DND-41 (cell line): ENCODE measurements at regions not wholly inside any gene's neighbourhood (a gene's known extent, or its start where the extent isn't known, plus 50 kb on each side); places are given as distances from the start of the nearest gene placed in this dataset.

Source experiments
- ATAC-seq: fragments of 200-7000 bp; cut with Tn5 transposase; 3 replicates; pipeline ENCODE4 v1.9.1; 2021; ENCODE audit warnings: low read depth; ENCODE audit not compliant: insufficient read depth
- DNase-seq: peaks from one replicate; pipeline ENCODE4 v3.0.0-alpha.2; 2020
- H2AFZ ChIP-seq: 2 replicates; pipeline ENCODE4 v1.6.0; 2012; ENCODE audit warnings: low read depth, low read length
- H3K27ac ChIP-seq: 2 replicates; pipeline ENCODE4 v1.5.1; 2012; ENCODE audit warnings: low read length, inconsistent platforms
- H3K27me3 ChIP-seq: fragments of 200-600 bp; sonication (generic); 2 replicates; pipeline ENCODE4 v1.6.0; 2012; ENCODE audit warnings: low read length, mild to moderate bottlenecking, inconsistent platforms; ENCODE audit not compliant: insufficient read depth, poor library complexity
- H3K36me3 ChIP-seq: 2 replicates; pipeline ENCODE4 v1.5.1; 2012; ENCODE audit warnings: low read length, inconsistent platforms; ENCODE audit not compliant: insufficient read depth
- H3K4me1 ChIP-seq: 2 replicates; pipeline ENCODE4 v1.5.1; 2012; ENCODE audit warnings: mild to moderate bottlenecking, low read length; ENCODE audit not compliant: insufficient read depth
- H3K4me2 ChIP-seq: 2 replicates; pipeline ENCODE4 v1.6.0; 2012; ENCODE audit warnings: mild to moderate bottlenecking, moderate library complexity, low read length, inconsistent platforms; ENCODE audit not compliant: insufficient read depth
- H3K4me3 ChIP-seq, 2 experiments: fragments of 200-600 bp in 1 of 2; shearing (Covaris generic) in 1 of 2; 2 replicates each; pipeline ENCODE4 v1.5.1; 2012 to 2016; ENCODE audit warnings: inconsistent platforms in 2 of 2, low read length in 2 of 2, mild to moderate bottlenecking in 2 of 2, low read depth in 1 of 2, moderate library complexity in 1 of 2
- H3K79me2 ChIP-seq: 2 replicates; pipeline ENCODE4 v1.6.0; 2012; ENCODE audit warnings: low read length, inconsistent platforms; ENCODE audit not compliant: insufficient read depth
- H3K9ac ChIP-seq: 2 replicates; pipeline ENCODE4 v1.6.0; 2012; ENCODE audit warnings: low read depth, mild to moderate bottlenecking, inconsistent platforms, low read length, moderate library complexity
- H3K9me3 ChIP-seq: 2 replicates; pipeline ENCODE4 v1.5.1; 2012; ENCODE audit warnings: low read length, moderate library complexity, mild to moderate bottlenecking, inconsistent platforms; ENCODE audit not compliant: insufficient read depth, severe bottlenecking
- H4K20me1 ChIP-seq: 2 replicates; pipeline ENCODE4 v1.6.0; 2012; ENCODE audit warnings: low read length; ENCODE audit not compliant: insufficient read depth
- EZH2 ChIP-seq: IDR thresholded peaks from 3 replicates; pipeline ENCODE4 v1.6.1; 2012; ENCODE audit warnings: borderline replicate concordance, low read depth, mild to moderate bottlenecking, moderate library complexity, low read length, inconsistent platforms; ENCODE audit not compliant: severe bottlenecking
- TF ChIP-seq, protein P1 (sequence below): IDR thresholded peaks from 2 replicates; pipeline ENCODE4 v1.5.1; 2012; ENCODE audit warnings: borderline replicate concordance, low read length, moderate library complexity, mild to moderate bottlenecking; ENCODE audit not compliant: poor library complexity, severe bottlenecking; ENCODE audit errors: extremely low read depth

DNA sequence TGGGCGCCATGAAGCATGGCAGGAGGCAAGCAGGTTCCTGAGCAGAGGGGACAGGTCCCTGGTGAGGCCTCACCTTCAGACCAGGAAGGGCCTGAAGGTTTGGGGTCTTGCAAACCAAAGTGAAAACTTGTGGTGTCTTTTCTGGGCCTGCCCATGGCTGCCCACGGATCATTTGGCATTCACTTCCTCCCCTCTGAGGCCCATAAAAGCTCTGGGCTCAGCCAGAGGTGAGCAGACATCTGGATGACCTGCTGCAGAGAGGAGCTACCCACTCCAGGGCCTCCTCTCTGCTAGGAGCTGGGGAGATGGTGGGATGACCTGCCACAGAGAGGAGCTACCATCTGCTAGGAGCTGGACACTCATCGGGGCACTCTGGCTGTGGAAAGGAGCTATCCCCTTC is 112.9 kb upstream of the TMEM18 start:
- Histone ChIP-seq H3K9ac (no peak overlapping the region), H3K4me3 (no peak overlapping the region), H3K27me3 (no peaks in the 10 kb centered on the region), H3K4me2 (no peak overlapping the region), H3K36me3 (peaks cover 16% of the 10 kb centered on the region), H4K20me1 (no peaks in the 10 kb centered on the region), H2AFZ (no peak overlapping the region), H3K79me2 (no peaks in the 10 kb centered on the region), H3K4me1 (no peaks in the 10 kb centered on the region), H3K27ac (no peak overlapping the region; the same call in 1 of the 2 replicates), H3K9me3 (peaks cover 20% of the 10 kb centered on the region)
- DNase-seq, result no peak
- no peak for TF ChIP-seq EZH2
- TF ChIP-seq, protein P1, sequence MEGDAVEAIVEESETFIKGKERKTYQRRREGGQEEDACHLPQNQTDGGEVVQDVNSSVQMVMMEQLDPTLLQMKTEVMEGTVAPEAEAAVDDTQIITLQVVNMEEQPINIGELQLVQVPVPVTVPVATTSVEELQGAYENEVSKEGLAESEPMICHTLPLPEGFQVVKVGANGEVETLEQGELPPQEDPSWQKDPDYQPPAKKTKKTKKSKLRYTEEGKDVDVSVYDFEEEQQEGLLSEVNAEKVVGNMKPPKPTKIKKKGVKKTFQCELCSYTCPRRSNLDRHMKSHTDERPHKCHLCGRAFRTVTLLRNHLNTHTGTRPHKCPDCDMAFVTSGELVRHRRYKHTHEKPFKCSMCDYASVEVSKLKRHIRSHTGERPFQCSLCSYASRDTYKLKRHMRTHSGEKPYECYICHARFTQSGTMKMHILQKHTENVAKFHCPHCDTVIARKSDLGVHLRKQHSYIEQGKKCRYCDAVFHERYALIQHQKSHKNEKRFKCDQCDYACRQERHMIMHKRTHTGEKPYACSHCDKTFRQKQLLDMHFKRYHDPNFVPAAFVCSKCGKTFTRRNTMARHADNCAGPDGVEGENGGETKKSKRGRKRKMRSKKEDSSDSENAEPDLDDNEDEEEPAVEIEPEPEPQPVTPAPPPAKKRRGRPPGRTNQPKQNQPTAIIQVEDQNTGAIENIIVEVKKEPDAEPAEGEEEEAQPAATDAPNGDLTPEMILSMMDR, result no peak
- no peak for ATAC-seq

DNA sequence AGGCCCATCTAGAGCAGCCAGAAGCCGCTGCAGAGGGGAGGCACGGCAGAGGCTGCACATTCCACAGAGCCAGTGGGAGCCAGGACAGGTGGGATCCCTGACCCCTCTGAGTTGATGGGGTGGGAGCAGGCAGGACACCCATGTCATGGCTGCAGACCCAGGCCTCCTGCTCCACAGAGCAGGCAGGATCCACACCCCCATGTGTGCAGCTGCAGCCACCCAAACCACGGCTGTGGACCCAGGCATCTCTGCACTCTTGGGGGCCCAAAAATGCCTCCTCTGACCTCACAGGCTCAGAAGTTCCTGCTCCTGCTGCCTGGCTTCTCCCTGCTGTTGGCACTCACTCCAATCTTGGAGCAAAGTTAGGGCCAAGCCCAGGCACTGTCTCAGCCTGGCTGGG is 112.3 kb upstream of the TMEM18 start:
- TF ChIP-seq, protein P1, result no peak
- no peak for TF ChIP-seq EZH2
- no peak; the same call in 2 of the 3 replicates for ATAC-seq
- no peak for DNase-seq

DNA sequence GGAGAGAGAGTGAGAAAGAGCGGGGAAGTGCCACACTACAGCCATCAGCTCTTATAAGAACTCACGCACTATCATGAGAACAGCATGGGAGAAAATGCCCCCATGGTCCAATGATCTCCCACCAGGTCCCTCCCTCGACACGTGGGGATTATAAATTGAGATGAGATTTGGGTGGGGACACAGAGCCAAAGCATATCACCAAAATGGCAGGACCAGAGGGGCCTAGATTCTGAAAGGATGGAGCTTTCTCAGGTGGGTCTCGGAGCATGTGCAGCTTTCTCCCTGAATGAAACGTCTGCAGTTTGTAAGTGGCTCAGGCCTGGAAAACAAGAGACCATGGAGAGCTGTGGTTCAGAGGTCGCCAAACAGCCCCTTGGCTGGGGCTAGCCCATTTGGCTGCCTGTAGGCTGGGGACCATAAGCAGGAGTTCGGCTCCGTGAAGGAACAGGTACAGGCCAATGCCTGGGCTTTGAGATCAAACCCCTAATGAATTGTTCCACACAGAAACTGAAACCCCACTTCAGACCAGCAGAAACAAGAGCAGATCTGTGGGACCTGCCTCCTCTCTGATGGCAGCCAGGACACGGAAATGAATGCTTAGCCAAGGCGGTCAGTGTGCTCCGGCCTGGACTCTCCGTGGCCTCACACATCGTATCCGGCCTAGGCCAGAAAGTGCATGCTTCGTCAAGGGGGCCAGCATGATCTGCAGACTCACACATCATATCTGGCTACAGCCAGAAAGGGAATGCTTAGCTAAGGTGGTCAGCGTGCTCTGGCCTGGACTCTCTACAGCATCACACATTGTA is 111.2 kb upstream of the TMEM18 start:
- no peak overlapping the region for H3K4me3 ChIP-seq
- no peaks in the 10 kb centered on the region for H3K27me3 ChIP-seq
- DNase-seq, result no peak
- no peak overlapping the region for H2AFZ ChIP-seq
- H3K9me3 ChIP-seq, result peaks cover 20% of the 10 kb centered on the region
- no peak overlapping the region for H3K4me2 ChIP-seq
- no peaks in the 10 kb centered on the region for H3K4me1 ChIP-seq
- H3K79me2 ChIP-seq, result no peaks in the 10 kb centered on the region
- no peak overlapping the region for H3K27ac ChIP-seq
- H3K36me3 ChIP-seq, result peaks cover 16% of the 10 kb centered on the region
- TF ChIP-seq, protein P1, result no peak
- TF ChIP-seq EZH2, result no peak
- no peak for ATAC-seq
- H3K9ac ChIP-seq, result no peak overlapping the region
- no peaks in the 10 kb centered on the region for H4K20me1 ChIP-seq

More for the DNA sequence above, 112.3 kb upstream of the TMEM18 start:
- Histone ChIP-seq H4K20me1 (no peaks in the 10 kb centered on the region), H3K4me1 (no peaks in the 10 kb centered on the region), H3K9ac (no peak overlapping the region), H3K27ac (no peak overlapping the region; the same call in 1 of the 2 replicates), H2AFZ (no peak overlapping the region), H3K9me3 (peaks cover 20% of the 10 kb centered on the region), H3K36me3 (peaks cover 16% of the 10 kb centered on the region), H3K4me2 (no peak overlapping the region), H3K79me2 (no peaks in the 10 kb centered on the region), H3K4me3 (no peak overlapping the region), H3K27me3 (no peaks in the 10 kb centered on the region)
